OCI-LY3 (cell line): ENCODE measurements at regions not wholly inside any gene's neighbourhood (a gene's known extent, or its start where the extent isn't known, plus 50 kb on each side); places are given as distances from the start of the nearest gene placed in this dataset.

ENCODE experiments used
- EZH2phosphoT487 ChIP-seq: fragments of 200-600 bp; shearing (Covaris generic); IDR thresholded peaks from 2 replicates; pipeline ENCODE4 v1.6.1; 2018; ENCODE audit warnings: antibody characterized with exemption, mixed run types, low read depth
- TF ChIP-seq, protein P1 (sequence below): fragments of 200-600, 300-600 bp; sonication (generic); IDR thresholded peaks from 2 replicates; pipeline ENCODE4 v1.5.1; 2014; ENCODE audit warnings: antibody characterized with exemption, low read length, low read depth

DNA sequence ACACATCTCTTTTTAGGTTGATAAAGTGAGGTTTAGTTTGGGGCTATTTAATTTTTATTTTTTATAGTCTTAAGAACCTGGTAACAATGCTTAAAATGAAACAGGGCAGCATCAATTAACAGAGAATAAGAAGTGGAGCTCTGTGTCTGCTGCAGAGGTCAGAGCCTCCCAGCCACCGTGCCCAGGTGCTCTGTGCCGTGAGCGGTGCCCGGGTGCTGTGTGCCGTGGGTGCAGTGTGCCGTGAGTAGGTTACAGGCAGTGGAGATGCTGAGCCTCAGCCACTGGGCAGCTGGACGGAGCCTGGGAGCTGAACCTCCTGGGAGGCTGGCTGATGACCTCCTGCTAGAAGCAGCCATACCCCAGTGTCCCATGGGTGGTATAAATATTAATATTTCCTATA lies 250.0 kb downstream of the KLF6 start:
- TF ChIP-seq, protein P1, sequence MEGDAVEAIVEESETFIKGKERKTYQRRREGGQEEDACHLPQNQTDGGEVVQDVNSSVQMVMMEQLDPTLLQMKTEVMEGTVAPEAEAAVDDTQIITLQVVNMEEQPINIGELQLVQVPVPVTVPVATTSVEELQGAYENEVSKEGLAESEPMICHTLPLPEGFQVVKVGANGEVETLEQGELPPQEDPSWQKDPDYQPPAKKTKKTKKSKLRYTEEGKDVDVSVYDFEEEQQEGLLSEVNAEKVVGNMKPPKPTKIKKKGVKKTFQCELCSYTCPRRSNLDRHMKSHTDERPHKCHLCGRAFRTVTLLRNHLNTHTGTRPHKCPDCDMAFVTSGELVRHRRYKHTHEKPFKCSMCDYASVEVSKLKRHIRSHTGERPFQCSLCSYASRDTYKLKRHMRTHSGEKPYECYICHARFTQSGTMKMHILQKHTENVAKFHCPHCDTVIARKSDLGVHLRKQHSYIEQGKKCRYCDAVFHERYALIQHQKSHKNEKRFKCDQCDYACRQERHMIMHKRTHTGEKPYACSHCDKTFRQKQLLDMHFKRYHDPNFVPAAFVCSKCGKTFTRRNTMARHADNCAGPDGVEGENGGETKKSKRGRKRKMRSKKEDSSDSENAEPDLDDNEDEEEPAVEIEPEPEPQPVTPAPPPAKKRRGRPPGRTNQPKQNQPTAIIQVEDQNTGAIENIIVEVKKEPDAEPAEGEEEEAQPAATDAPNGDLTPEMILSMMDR: no peak
- TF ChIP-seq EZH2phosphoT487: no peak
